ENCODE measurements at regions not wholly inside any gene's neighbourhood (a gene's known extent, or its start where the extent isn't known, plus 50 kb on each side); places are given as distances from the start of the nearest gene placed in this dataset.
"Not testable (repeated sequence)": the region's sequence is repeated elsewhere in the genome, so short reads cannot be mapped to it uniquely, and the experiment has no call there.

DNA sequence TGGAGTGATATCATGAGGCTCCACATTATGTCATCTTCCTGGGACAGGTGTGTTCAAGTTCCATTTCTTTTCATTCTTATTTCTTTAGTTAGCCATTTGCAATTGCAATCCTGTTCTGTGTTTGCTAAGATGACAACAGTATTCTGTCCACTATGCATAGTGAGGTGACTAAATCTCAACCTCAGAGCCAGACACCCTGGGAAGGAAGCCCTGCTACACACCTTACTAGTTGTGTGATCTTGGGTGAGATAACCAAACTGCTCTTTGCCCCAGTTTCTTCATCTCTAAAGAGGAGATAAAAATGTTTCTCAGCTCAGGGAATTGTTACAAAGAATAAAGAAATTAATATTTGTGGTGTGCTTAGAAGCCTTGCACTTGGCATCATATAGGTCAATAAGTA is 215.1 kb upstream of the RPS23 start:
- DNase-seq (ENCODE audit: low read depth in 2 of 2) = no peak

- DNase-seq (ENCODE audit: low read depth in 2 of 2) = no peak
These were observed 213.2 kb upstream of the RPS23 start for GRCh38 chr5:82491397-82491796.

GRCh38 chr5:82489683-82490082 is 211.5 kb upstream of the RPS23 start:
- no peak for DNase-seq (ENCODE audit: low read depth in 2 of 2)

GRCh38 chr5:82487131-82487530 is 209.0 kb upstream of the RPS23 start:
- DNase-seq (ENCODE audit: low read depth in 2 of 2) = no peak

- DNase-seq (ENCODE audit: low read depth in 2 of 2) = no peak
These were observed 202.2 kb upstream of the RPS23 start for GRCh38 chr5:82480331-82480730.

DNA sequence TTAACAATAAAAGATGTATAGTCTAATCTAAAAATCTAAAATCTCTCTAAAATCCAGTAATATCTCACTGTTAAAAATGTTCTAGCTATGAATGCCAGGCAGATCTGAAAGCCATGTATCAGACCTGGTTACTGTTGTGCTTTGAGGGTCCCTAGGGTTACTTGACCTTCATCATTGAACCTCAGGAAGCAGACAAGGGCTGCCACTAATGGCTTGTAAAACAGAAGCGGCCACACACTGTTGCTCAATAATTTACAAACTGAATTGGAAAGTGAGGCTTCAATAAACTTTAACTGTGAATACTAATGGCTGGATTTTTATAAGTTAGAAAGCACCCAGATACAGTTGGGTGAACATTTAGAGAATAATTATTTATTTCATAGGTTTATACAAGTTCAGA is 198.0 kb upstream of the RPS23 start:
- DNase-seq (ENCODE audit: low read depth in 2 of 2) = no peak

- no peak for DNase-seq (ENCODE audit: low read depth in 2 of 2)
These were observed 195.1 kb upstream of the RPS23 start for GRCh38 chr5:82473262-82473661.

- DNase-seq (ENCODE audit: low read depth in 2 of 2) = no peak
These were observed 192.2 kb upstream of the RPS23 start for GRCh38 chr5:82470185-82470994.

GRCh38 chr5:82466986-82467561 is 188.9 kb upstream of the RPS23 start:
- no peak for DNase-seq (ENCODE audit: low read depth in 2 of 2)

DNA sequence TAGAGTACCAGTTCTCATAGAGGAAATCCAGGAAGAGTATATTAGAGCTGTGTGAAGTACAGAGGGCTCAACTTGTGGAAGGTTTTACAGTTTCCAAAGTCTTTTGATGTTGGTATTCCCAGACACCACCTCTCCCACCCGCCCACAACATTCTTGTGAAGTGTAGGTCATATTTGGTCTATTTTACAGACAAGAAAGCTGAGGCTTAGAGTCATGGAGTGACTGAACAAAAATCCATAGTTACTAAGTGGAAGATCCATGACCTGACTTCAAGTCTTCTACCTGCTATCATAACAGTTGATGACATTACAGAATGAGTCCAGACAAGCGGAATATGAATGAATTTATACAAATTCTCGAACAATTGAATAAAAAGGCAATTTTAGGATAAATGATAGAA is 187.1 kb upstream of the RPS23 start:
- DNase-seq (ENCODE audit: low read depth in 2 of 2) = no peak

GRCh38 chr5:82459626-82460025 is 181.5 kb upstream of the RPS23 start:
- no peak for DNase-seq (ENCODE audit: low read depth in 2 of 2)

GRCh38 chr5:82455317-82455716 is 177.2 kb upstream of the RPS23 start:
- DNase-seq (ENCODE audit: low read depth in 2 of 2) = not testable (repeated sequence)

DNA sequence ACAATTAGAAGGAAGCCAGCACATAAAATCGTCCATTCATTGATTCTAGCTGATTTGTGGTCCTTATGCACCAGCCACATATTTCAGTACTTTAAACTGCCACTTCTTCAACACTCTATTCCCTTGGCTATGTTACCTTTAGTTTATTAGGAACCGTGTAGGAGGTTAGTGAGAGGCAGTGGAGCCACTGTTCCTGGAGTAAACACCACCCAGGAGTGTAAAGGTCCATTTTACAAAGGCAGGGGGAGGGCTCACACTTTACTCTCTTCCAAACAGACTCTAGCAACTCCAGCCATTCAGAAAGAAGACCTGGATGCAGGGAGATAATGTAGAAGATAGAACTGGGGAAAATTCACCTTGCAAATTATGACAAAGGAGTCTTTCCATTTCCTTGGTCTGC is 170.2 kb upstream of the RPS23 start:
- no peak for DNase-seq (ENCODE audit: low read depth in 2 of 2)

DNA sequence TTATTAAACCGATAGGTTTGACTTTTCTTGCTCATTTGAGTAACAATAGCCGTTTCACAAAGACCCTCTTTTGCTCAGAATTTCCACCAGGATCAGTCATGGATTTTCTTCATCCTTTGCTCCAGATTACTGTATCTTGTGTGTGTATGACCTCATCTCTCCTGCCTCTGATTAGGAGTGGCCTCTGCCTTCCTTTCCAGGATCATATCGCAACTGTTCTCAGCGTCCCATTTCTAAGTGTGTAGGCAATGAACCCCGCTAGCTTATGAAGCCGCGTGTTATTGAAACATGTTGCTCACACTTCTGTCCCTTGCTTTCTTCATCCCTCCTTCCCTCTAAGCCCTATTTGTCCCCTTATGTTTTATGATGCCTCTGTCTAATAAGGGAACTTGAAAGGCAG is 169.8 kb upstream of the RPS23 start:
- DNase-seq (ENCODE audit: low read depth in 2 of 2) = no peak

GRCh38 chr5:82446809-82447208 is 168.7 kb upstream of the RPS23 start:
- no peak for DNase-seq (ENCODE audit: low read depth in 2 of 2)

DNA sequence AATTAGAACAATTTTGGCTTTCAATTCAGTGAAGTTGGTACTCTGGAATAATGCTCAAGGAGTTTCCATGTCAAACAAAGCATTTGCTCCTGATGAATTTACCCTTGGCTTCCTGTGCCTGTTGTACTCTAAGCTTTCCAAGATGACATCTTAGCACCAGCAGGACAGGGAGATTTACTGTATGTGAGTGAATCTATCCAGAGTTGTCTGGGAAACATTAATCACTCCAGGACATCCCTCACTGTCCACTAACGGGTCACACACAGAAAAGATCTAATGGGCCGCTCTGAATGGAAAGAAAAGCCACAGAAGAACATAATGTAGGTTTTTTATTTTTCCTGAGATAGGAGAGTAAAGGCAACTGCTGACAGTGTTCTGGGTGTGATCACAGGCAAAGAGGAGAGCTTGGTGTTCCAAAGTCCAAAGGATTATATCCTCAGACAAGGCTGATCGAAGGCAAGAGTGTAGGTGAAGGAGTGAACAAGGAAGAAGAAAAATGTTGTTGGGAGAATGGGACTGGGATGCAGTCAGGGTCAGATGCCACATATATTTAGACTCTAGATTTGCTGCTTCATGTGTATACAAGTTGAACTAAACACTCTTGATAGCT is 167.7 kb upstream of the RPS23 start:
- no peak for DNase-seq (ENCODE audit: low read depth in 2 of 2)

- DNase-seq (ENCODE audit: low read depth in 2 of 2) = no peak
These were observed 161.7 kb upstream of the RPS23 start for GRCh38 chr5:82439750-82440445.

- DNase-seq (ENCODE audit: low read depth in 2 of 2) = not testable (repeated sequence)
These were observed 159.4 kb upstream of the RPS23 start for GRCh38 chr5:82437565-82437964.

DNA sequence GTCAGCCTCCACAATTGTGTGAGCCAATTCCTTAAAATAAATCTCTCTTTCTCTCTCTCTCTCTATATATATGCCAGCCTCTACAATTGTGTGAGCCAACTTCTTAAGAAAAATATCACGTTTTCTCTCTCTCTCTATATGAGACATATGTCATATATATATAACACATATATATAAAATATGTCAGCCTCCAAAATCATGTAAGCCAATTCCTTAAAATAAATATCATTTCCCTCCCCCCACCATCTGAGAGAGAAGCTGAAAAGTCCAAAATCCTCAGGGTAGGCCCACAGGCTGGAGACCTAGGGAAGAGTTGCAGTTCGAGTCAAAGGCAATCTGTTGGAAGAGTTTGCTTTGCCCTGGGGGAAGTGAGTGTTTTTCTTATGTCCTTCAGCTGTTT is 158.1 kb upstream of the RPS23 start:
- DNase-seq (ENCODE audit: low read depth in 2 of 2) = no peak

DNA sequence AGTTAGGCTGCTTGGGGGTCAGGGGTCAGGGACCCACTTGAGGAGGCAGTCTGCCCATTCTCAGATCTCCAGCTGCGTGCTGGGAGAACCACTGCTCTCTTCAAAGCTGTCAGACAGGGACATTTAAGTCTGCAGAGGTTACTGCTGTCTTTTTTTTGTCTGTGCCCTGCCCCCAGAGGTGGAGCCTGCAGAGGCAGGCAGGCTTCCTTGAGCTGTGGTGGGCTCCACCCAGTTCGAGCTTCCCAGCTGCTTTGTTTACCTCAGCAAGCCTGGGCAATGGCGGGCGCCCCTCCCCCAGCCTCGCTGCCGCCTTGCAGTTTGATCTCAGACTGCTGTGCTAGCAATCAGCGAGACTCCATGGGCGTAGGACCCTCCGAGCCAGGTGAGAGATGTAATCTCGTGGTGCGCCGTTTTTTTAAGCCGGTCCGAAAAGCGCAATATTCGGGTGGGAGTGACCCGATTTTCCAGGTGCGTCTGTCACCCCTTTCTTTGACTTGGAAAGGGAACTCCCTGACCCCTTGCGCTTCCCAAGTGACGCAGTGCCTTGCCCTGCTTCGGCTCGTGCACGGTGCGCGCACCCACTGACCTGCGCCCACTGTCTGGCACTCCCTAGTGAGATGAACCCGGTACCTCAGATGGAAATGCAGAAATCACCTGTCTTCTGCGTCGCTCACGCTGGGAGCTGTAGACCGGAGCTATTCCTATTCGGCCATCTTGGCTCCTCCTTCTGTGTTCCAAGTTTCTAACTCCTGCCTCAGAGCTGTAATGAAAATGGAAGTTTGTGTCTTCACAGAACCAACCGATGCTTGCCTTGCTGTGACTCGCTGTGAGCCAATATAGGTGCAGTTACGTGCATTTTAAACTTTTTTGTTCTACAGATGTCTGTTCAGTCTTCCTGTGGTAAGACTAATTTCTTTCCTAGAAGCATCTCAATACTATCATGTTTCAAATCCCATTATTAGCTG is 156.8 kb upstream of the RPS23 start:
- not testable (repeated sequence) for DNase-seq (ENCODE audit: low read depth in 2 of 2)

GRCh38 chr5:82426464-82427154 is 148.5 kb upstream of the RPS23 start:
- DNase-seq (ENCODE audit: low read depth in 2 of 2) = no peak
